ENCODE measurements at regions not wholly inside any gene's neighbourhood (a gene's known extent, or its start where the extent isn't known, plus 50 kb on each side); places are given as distances from the start of the nearest gene placed in this dataset.
"Not testable (repeated sequence)": the region's sequence is repeated elsewhere in the genome, so short reads cannot be mapped to it uniquely, and the experiment has no call there.

- DNase-seq (ENCODE audit: low spot score): no peak
Measured at GRCh38 chr22:45061332-45061731, 51.5 kb upstream of the PHF21B start.

GRCh38 chr22:45064313-45065278 lies 54.8 kb upstream of the PHF21B start:
- DNase-seq (ENCODE audit: low spot score): no peak

- no peak for DNase-seq (ENCODE audit: low spot score)
Measured at GRCh38 chr22:45065726-45066125, 55.9 kb upstream of the PHF21B start.

GRCh38 chr22:45067731-45068130 lies 57.9 kb upstream of the PHF21B start:
- no peak for DNase-seq (ENCODE audit: low spot score)

GRCh38 chr22:45069925-45070324 lies 60.1 kb upstream of the PHF21B start:
- DNase-seq (ENCODE audit: low spot score): no peak

- DNase-seq (ENCODE audit: low spot score): no peak
Measured at GRCh38 chr22:45071618-45072017, 61.8 kb upstream of the PHF21B start.

- DNase-seq (ENCODE audit: low spot score): peak; percentile 16
Measured at GRCh38 chr22:45072322-45072903, 62.6 kb upstream of the PHF21B start.

- DNase-seq (ENCODE audit: low spot score): no peak
Measured at GRCh38 chr22:45073064-45073463, 63.3 kb upstream of the PHF21B start.

- DNase-seq (ENCODE audit: low spot score): no peak
Measured at GRCh38 chr22:45077286-45077685, 67.5 kb upstream of the PHF21B start.

- DNase-seq (ENCODE audit: low spot score): no peak
Measured at GRCh38 chr22:45077826-45078334, 68.1 kb upstream of the PHF21B start.

- no peak for DNase-seq (ENCODE audit: low spot score)
Measured at GRCh38 chr22:45082795-45083194, 73.0 kb upstream of the PHF21B start.

GRCh38 chr22:45083659-45084305 lies 74.0 kb upstream of the PHF21B start:
- peak; percentile 48 for DNase-seq (ENCODE audit: low spot score)

- DNase-seq (ENCODE audit: low spot score): no peak
Measured at GRCh38 chr22:45084400-45084920, 74.7 kb upstream of the PHF21B start.

GRCh38 chr22:45087802-45088201 lies 75.9 kb upstream of the NUP50 start:
- DNase-seq (ENCODE audit: low spot score): no peak

GRCh38 chr22:45088576-45088975 lies 75.1 kb upstream of the NUP50 start:
- DNase-seq (ENCODE audit: low spot score): no peak

GRCh38 chr22:45090497-45090910 lies 73.2 kb upstream of the NUP50 start:
- DNase-seq (ENCODE audit: low spot score): no peak

GRCh38 chr22:45091254-45091854 lies 72.4 kb upstream of the NUP50 start:
- no peak for DNase-seq (ENCODE audit: low spot score)

GRCh38 chr22:45091875-45092274 lies 71.8 kb upstream of the NUP50 start:
- not testable (repeated sequence) for DNase-seq (ENCODE audit: low spot score)

- DNase-seq (ENCODE audit: low spot score): no peak
Measured at GRCh38 chr22:45092644-45093043, 71.1 kb upstream of the NUP50 start.

- no peak for DNase-seq (ENCODE audit: low spot score)
Measured at GRCh38 chr22:45093609-45094008, 70.1 kb upstream of the NUP50 start.

- no peak for DNase-seq (ENCODE audit: low spot score)
Measured at GRCh38 chr22:45094081-45094720, 69.5 kb upstream of the NUP50 start.

- DNase-seq (ENCODE audit: low spot score): no peak
Measured at GRCh38 chr22:45094825-45095224, 68.9 kb upstream of the NUP50 start.
